WTC11 (cell line): ENCODE measurements at regions not wholly inside any gene's neighbourhood (a gene's known extent, or its start where the extent isn't known, plus 50 kb on each side); places are given as distances from the start of the nearest gene placed in this dataset.
"Not testable (repeated sequence)": the region's sequence is repeated elsewhere in the genome, so short reads cannot be mapped to it uniquely, and the experiment has no call there.

Experiments
- ATAC-seq: fragments of 200-7000 bp; cut with Tn5 transposase; 2 replicates; pipeline ENCODE4 v1.10.0; 2021; ENCODE audit warnings: mild to moderate bottlenecking, moderate library complexity
- CTCF ChIA-PET: fragments of 300-600 bp; sonication (Branson Sonifier 250); formaldehyde crosslinking; loops from one replicate; lab custom pipeline; 2021; ENCODE audit warnings: antibody characterized with exemption; lab: Charles Lee
- POLR2A ChIA-PET: fragments of 350-600 bp; sonication (Branson Sonifier 250); formaldehyde crosslinking; loops from one replicate; lab custom pipeline; 2021; ENCODE audit warnings: antibody characterized with exemption; lab: Charles Lee
- DNase-seq: peaks from one replicate; pipeline ENCODE4 v3.0.0; 2021; ENCODE audit warnings: low spot score
- H3K27ac Mint-ChIP-seq: 2 replicates; pipeline ENCODE4 v1.8.0; 2021; ENCODE audit warnings: mixed read lengths
- H3K27me3 Mint-ChIP-seq: 2 replicates; pipeline ENCODE4 v1.8.0; 2021; ENCODE audit warnings: low read depth, mild to moderate bottlenecking, moderate library complexity, mixed read lengths
- H3K36me3 Mint-ChIP-seq: 2 replicates; pipeline ENCODE4 v1.8.0; 2021; ENCODE audit warnings: mixed read lengths
- H3K4me1 Mint-ChIP-seq: 2 replicates; pipeline ENCODE4 v1.8.0; 2022; ENCODE audit warnings: mixed read lengths
- H3K4me3 Mint-ChIP-seq: 2 replicates; pipeline ENCODE4 v1.8.0; 2021; ENCODE audit warnings: mild to moderate bottlenecking, moderate library complexity, mixed read lengths
- H3K9me3 Mint-ChIP-seq: 2 replicates; pipeline ENCODE4 v1.8.0; 2021; ENCODE audit warnings: mixed read lengths
- CREM ChIP-seq: sonication (generic); formaldehyde crosslinking; IDR thresholded peaks from 2 replicates; pipeline ENCODE4 v1.8.1; 2022; ENCODE audit warnings: mild to moderate bottlenecking, missing genetic modification reagents, moderate library complexity
- ELF4 ChIP-seq: sonication (generic); formaldehyde crosslinking; IDR thresholded peaks from 2 replicates; pipeline ENCODE4 v1.8.1; 2022; ENCODE audit warnings: low read depth, mild to moderate bottlenecking, moderate library complexity, missing genetic modification reagents
- MXD4 ChIP-seq: fragments of 250-450 bp; sonication (Bioruptor Pico); IDR thresholded peaks from 2 replicates; pipeline ENCODE4 v1.8.0; 2021; ENCODE audit warnings: mild to moderate bottlenecking, moderate library complexity, borderline replicate concordance
- NR2C2 ChIP-seq: sonication (generic); formaldehyde crosslinking; IDR thresholded peaks from 2 replicates; pipeline ENCODE4 v1.8.0; 2022; ENCODE audit warnings: mild to moderate bottlenecking, missing genetic modification reagents
- NR3C1 ChIP-seq: sonication (generic); formaldehyde crosslinking; conservative IDR thresholded peaks from 2 replicates; pipeline ENCODE4 v1.8.1; 2023; ENCODE audit warnings: low read depth, mild to moderate bottlenecking, missing genetic modification reagents
- TP53 ChIP-seq: sonication (generic); formaldehyde crosslinking; IDR thresholded peaks from 2 replicates; pipeline ENCODE4 v1.8.1; 2023; ENCODE audit warnings: mild to moderate bottlenecking, missing genetic modification reagents
- TF ChIP-seq, protein P1 (sequence below): sonication (generic); formaldehyde crosslinking; IDR thresholded peaks from 2 replicates; pipeline ENCODE4 v1.8.1; 2023; ENCODE audit warnings: mild to moderate bottlenecking, missing genetic modification reagents, borderline replicate concordance
- TF ChIP-seq, protein P2 (sequence below): sonication (generic); formaldehyde crosslinking; IDR thresholded peaks from 2 replicates; pipeline ENCODE4 v1.8.0; 2023; ENCODE audit warnings: mild to moderate bottlenecking, missing genetic modification reagents
- TF ChIP-seq, protein P3 (sequence below): sonication (generic); formaldehyde crosslinking; IDR thresholded peaks from 2 replicates; pipeline ENCODE4 v1.8.1; 2022; ENCODE audit warnings: low read depth, mild to moderate bottlenecking, moderate library complexity, missing genetic modification reagents, borderline replicate concordance
- TF ChIP-seq, protein P4 (sequence below): sonication (generic); formaldehyde crosslinking; IDR thresholded peaks from 2 replicates; pipeline ENCODE4 v1.8.1; 2023; ENCODE audit warnings: mild to moderate bottlenecking, missing genetic modification reagents

GRCh38 chr1:10918531-10918930 is 93.9 kb upstream of the TARDBP start:
- ChIA-PET POLR2A (no interaction called here), CTCF (interaction anchor here (0.5 to 2.0 kb wide), 4 partner anchors 9 to 190 kb away, joined by 3 to 10 read pairs (median 4); no protein-coding TSS in a partner anchor)
- no peak for ATAC-seq
- Mint-ChIP-seq H3K27me3 (no peaks in the 10 kb centered on the region), H3K4me3 (no peak overlapping the region), H3K9me3 (no peaks in the 10 kb centered on the region), H3K27ac (no peak overlapping the region), H3K36me3 (no peaks in the 10 kb centered on the region), H3K4me1 (peaks cover 7% of the 10 kb centered on the region)
- DNase-seq = no peak
- TF ChIP-seq ELF4 = no peak
- TF ChIP-seq, all 79 proteins: peak for 0

- ChIA-PET CTCF (interaction anchor here (0.5 to 0.8 kb wide), 2 partner anchors 22 to 413 kb away, joined by 3 read pairs; no protein-coding TSS in a partner anchor), POLR2A (no interaction called here)
- Mint-ChIP-seq H3K27ac (no peak overlapping the region), H3K9me3 (no peaks in the 10 kb centered on the region), H3K27me3 (no peaks in the 10 kb centered on the region)
- no peak for ATAC-seq
- TF ChIP-seq CREM (CRISPR knock-in tag) = no peak
- TF ChIP-seq TP53 = no peak
- TF ChIP-seq NR3C1 = no peak
- TF ChIP-seq, protein P1, sequence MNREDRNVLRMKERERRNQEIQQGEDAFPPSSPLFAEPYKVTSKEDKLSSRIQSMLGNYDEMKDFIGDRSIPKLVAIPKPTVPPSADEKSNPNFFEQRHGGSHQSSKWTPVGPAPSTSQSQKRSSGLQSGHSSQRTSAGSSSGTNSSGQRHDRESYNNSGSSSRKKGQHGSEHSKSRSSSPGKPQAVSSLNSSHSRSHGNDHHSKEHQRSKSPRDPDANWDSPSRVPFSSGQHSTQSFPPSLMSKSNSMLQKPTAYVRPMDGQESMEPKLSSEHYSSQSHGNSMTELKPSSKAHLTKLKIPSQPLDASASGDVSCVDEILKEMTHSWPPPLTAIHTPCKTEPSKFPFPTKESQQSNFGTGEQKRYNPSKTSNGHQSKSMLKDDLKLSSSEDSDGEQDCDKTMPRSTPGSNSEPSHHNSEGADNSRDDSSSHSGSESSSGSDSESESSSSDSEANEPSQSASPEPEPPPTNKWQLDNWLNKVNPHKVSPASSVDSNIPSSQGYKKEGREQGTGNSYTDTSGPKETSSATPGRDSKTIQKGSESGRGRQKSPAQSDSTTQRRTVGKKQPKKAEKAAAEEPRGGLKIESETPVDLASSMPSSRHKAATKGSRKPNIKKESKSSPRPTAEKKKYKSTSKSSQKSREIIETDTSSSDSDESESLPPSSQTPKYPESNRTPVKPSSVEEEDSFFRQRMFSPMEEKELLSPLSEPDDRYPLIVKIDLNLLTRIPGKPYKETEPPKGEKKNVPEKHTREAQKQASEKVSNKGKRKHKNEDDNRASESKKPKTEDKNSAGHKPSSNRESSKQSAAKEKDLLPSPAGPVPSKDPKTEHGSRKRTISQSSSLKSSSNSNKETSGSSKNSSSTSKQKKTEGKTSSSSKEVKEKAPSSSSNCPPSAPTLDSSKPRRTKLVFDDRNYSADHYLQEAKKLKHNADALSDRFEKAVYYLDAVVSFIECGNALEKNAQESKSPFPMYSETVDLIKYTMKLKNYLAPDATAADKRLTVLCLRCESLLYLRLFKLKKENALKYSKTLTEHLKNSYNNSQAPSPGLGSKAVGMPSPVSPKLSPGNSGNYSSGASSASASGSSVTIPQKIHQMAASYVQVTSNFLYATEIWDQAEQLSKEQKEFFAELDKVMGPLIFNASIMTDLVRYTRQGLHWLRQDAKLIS (CRISPR knock-in tag) = no peak
- TF ChIP-seq MXD4 = no peak
- TF ChIP-seq, protein P2, sequence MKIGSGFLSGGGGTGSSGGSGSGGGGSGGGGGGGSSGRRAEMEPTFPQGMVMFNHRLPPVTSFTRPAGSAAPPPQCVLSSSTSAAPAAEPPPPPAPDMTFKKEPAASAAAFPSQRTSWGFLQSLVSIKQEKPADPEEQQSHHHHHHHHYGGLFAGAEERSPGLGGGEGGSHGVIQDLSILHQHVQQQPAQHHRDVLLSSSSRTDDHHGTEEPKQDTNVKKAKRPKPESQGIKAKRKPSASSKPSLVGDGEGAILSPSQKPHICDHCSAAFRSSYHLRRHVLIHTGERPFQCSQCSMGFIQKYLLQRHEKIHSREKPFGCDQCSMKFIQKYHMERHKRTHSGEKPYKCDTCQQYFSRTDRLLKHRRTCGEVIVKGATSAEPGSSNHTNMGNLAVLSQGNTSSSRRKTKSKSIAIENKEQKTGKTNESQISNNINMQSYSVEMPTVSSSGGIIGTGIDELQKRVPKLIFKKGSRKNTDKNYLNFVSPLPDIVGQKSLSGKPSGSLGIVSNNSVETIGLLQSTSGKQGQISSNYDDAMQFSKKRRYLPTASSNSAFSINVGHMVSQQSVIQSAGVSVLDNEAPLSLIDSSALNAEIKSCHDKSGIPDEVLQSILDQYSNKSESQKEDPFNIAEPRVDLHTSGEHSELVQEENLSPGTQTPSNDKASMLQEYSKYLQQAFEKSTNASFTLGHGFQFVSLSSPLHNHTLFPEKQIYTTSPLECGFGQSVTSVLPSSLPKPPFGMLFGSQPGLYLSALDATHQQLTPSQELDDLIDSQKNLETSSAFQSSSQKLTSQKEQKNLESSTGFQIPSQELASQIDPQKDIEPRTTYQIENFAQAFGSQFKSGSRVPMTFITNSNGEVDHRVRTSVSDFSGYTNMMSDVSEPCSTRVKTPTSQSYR (CRISPR knock-in tag) = no peak
- TF ChIP-seq, protein P3, sequence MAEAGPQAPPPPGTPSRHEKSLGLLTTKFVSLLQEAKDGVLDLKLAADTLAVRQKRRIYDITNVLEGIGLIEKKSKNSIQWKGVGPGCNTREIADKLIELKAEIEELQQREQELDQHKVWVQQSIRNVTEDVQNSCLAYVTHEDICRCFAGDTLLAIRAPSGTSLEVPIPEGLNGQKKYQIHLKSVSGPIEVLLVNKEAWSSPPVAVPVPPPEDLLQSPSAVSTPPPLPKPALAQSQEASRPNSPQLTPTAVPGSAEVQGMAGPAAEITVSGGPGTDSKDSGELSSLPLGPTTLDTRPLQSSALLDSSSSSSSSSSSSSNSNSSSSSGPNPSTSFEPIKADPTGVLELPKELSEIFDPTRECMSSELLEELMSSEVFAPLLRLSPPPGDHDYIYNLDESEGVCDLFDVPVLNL (CRISPR knock-in tag) = no peak
- TF ChIP-seq NR2C2 (CRISPR knock-in tag) = no peak
- TF ChIP-seq, protein P4, sequence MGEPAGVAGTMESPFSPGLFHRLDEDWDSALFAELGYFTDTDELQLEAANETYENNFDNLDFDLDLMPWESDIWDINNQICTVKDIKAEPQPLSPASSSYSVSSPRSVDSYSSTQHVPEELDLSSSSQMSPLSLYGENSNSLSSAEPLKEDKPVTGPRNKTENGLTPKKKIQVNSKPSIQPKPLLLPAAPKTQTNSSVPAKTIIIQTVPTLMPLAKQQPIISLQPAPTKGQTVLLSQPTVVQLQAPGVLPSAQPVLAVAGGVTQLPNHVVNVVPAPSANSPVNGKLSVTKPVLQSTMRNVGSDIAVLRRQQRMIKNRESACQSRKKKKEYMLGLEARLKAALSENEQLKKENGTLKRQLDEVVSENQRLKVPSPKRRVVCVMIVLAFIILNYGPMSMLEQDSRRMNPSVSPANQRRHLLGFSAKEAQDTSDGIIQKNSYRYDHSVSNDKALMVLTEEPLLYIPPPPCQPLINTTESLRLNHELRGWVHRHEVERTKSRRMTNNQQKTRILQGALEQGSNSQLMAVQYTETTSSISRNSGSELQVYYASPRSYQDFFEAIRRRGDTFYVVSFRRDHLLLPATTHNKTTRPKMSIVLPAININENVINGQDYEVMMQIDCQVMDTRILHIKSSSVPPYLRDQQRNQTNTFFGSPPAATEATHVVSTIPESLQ = no peak
- TF ChIP-seq, all 79 proteins: peak for 0
- H3K36me3 Mint-ChIP-seq = no peaks in the 10 kb centered on the region
- peaks cover 7% of the 10 kb centered on the region for H3K4me1 Mint-ChIP-seq
- H3K4me3 Mint-ChIP-seq = no peak overlapping the region
- no peak for DNase-seq
Measured at GRCh38 chr1:10920063-10920626, 92.3 kb upstream of the TARDBP start.

DNA sequence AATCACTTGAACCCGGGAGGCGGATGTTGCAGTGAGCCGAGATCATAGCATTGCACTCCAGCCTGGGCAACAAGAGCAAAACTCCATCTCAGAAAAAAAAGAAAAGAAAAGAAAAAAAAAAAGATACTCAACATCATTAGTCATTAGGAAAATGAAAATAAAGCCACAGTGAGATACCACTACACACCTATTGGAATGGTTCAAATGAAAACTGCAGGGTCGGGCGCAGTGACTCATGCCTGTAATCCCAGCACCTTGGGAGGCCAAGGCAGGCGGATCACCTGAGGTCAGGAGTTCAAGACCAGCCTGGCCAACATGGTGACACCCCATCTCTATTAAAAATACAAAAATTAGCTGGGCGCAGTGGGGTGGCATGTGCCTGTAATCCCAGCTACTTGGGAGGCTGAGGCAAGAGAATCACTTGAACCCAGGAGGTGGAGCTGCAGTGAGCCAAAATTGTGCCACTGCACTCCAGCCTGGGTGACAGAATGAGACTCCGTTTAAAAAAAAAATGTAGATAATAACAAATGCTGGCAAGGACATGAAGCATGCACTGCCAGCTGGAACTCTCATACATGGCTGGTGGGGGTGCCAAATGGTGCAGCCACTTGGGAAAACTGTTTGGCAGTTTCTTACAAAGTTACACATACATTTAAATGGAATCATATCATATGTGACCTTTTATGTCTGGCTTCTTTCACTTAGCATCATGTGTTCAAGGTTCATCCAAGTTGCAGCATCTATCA is 90.0 kb upstream of the TARDBP start:
- POLR2A ChIA-PET = interaction anchor here (0.7 kb wide), 1 partner anchor 171 kb away, joined by 3 read pairs; no protein-coding TSS in a partner anchor
- H3K4me3 Mint-ChIP-seq, H3K36me3 Mint-ChIP-seq, H3K27me3 Mint-ChIP-seq, CTCF ChIA-PET, ATAC-seq, DNase-seq, H3K27ac Mint-ChIP-seq, H3K4me1 Mint-ChIP-seq, H3K9me3 Mint-ChIP-seq: not testable (repeated sequence)
